Psoas muscle (tissue), 7 donors: ENCODE measurements at regions not wholly inside any gene's neighbourhood (a gene's known extent, or its start where the extent isn't known, plus 50 kb on each side); places are given as distances from the start of the nearest gene placed in this dataset.

Source experiments
- ATAC-seq, 4 donors: fragments of 200-7000 bp; cut with Tn5 transposase; one replicate each; pipeline ENCODE4 v1.9.1; 2020; ENCODE audit warnings: moderate library complexity in 3 of 4, mild to moderate bottlenecking in 2 of 4
- DNase-seq, 2 donors: peaks; one replicate each; pipeline ENCODE4 v3.0.0-alpha.2; 2020
- H3K27ac ChIP-seq: fragments of 200-600 bp; one replicate; pipeline ENCODE4 v1.8.0; 2022
- H3K27me3 ChIP-seq, 3 donors: fragments of 200-600 bp in 1 of 3; one replicate each; pipeline versions ENCODE4 v1.6.1 to v1.8.0; 2013 to 2022; ENCODE audit warnings: low read length in 2 of 3, mild to moderate bottlenecking in 2 of 3, moderate library complexity in 1 of 3; ENCODE audit not compliant: insufficient read depth in 3 of 3
- H3K36me3 ChIP-seq, 2 donors: fragments of 200-600 bp in 1 of 2; one replicate each; pipeline versions ENCODE4 v1.6.1 to v1.8.0; 2013 to 2022; ENCODE audit warnings: low read depth in 1 of 2, mild to moderate bottlenecking in 1 of 2, moderate library complexity in 1 of 2; ENCODE audit not compliant: insufficient read depth in 1 of 2
- H3K4me1 ChIP-seq: fragments of 200-600 bp; one replicate; pipeline ENCODE4 v1.8.0; 2022
- H3K4me3 ChIP-seq: fragments of 200-600 bp; one replicate; pipeline ENCODE4 v1.8.0; 2022; ENCODE audit warnings: mild to moderate bottlenecking
- H3K9me3 ChIP-seq: fragments of 200-600 bp; one replicate; pipeline ENCODE4 v1.8.0; 2022
- CTCF ChIP-seq: fragments of 200-600 bp; IDR thresholded peaks from one replicate; pipeline ENCODE4 v1.8.0; 2022; ENCODE audit warnings: antibody characterized with exemption
- WGBS, 3 donors: extraction: QIAGEN DNeasy Blood & Tissue Kit; methylation state at CpG; one replicate each; pipeline versions ENCODE4 v1.1.6 to v1.1.7; 2013; 5-methylcytosine and 5-hydroxymethylcytosine counted together
- intact Hi-C, 2 donors: fragments of 100-400 bp; cut with DNase I; formaldehyde crosslinking; loops; one replicate each; pipeline versions ENCODE4 v1.11.0 to v1.14.2; 2022
- donor health status: healthy with polysubstance abuse.
- donor health status: DM: no; HTN: no; CAD: no; lungs with moderate emphysema.
- donor health status: Bipolar disorder and iron deficiency.
- donor health status: healthy.
- donor health status: DM: yes; HTN: yes; CAD: no.
- donor health status: DM: no; HTN: no; CAD: no.
- donor health status: DM: yes; HTN: yes; CAD: no.

- intact Hi-C loops = no loop called here
- H3K4me3 ChIP-seq = no peak overlapping the region
- H3K27me3 ChIP-seq = no peaks in the 10 kb centered on the region
- no peaks in the 10 kb centered on the region for H3K4me1 ChIP-seq
- ATAC-seq (no peak), DNase-seq (no peak)
- no peaks in the 10 kb centered on the region for H3K36me3 ChIP-seq
- H3K9me3 ChIP-seq = no peaks in the 10 kb centered on the region
- TF ChIP-seq CTCF = no peak
- no peak overlapping the region for H3K27ac ChIP-seq
Measured at GRCh38 chr4:120005527-120005926, 61.1 kb downstream of the MAD2L1 start.

- intact Hi-C loops = no loop called here
- DNase-seq (no peak), ATAC-seq (no peak)
- Histone ChIP-seq H3K4me1 (no peaks in the 10 kb centered on the region), H3K27me3 (no peaks in the 10 kb centered on the region), H3K9me3 (no peaks in the 10 kb centered on the region), H3K27ac (no peak overlapping the region), H3K36me3 (no peaks in the 10 kb centered on the region), H3K4me3 (no peak overlapping the region)
- TF ChIP-seq CTCF = no peak
- 62 to 78% (median 76%) methylated on average over 2 of the region's 2 CpGs for WGBS, 3 donors
Measured at GRCh38 chr4:120005076-120005475, 61.6 kb downstream of the MAD2L1 start.

- no peak for TF ChIP-seq CTCF
- Histone ChIP-seq H3K9me3 (no peaks in the 10 kb centered on the region), H3K4me3 (no peak overlapping the region), H3K36me3 (no peaks in the 10 kb centered on the region), H3K27ac (no peak overlapping the region), H3K27me3 (no peaks in the 10 kb centered on the region), H3K4me1 (no peaks in the 10 kb centered on the region)
- 62 to 83% (median 76%) methylated on average over 4 of the region's 4 CpGs for WGBS, 3 donors
- no peak for DNase-seq
- intact Hi-C loops = no loop called here
- ATAC-seq = no peak
Measured at GRCh38 chr4:120004054-120004453, 62.6 kb downstream of the MAD2L1 start.

GRCh38 chr4:120003193-120003592 is 63.5 kb downstream of the MAD2L1 start:
- Histone ChIP-seq H3K4me1 (no peaks in the 10 kb centered on the region), H3K4me3 (no peak overlapping the region), H3K9me3 (no peaks in the 10 kb centered on the region), H3K27me3 (no peaks in the 10 kb centered on the region), H3K36me3 (no peaks in the 10 kb centered on the region), H3K27ac (no peak overlapping the region)
- ATAC-seq (no peak), DNase-seq (no peak)
- intact Hi-C loops = no loop called here
- TF ChIP-seq CTCF = no peak
- 85 to 96% (median 88%) methylated on average over 3 of the region's 3 CpGs for WGBS, 3 donors

- DNase-seq (no peak), ATAC-seq (no peak)
- Histone ChIP-seq H3K27ac (no peak overlapping the region), H3K4me3 (no peak overlapping the region), H3K36me3 (no peaks in the 10 kb centered on the region), H3K9me3 (no peaks in the 10 kb centered on the region), H3K4me1 (no peaks in the 10 kb centered on the region), H3K27me3 (no peaks in the 10 kb centered on the region)
- intact Hi-C loops = no loop called here
- WGBS, 3 donors = 85 to 97% (median 97%) methylated on average over 1 of the region's 1 CpG
- TF ChIP-seq CTCF = no peak
Measured at GRCh38 chr4:120001850-120002249, 64.8 kb downstream of the MAD2L1 start.
